ENCODE measurements at regions not wholly inside any gene's neighbourhood (a gene's known extent, or its start where the extent isn't known, plus 50 kb on each side); places are given as distances from the start of the nearest gene placed in this dataset.

DNA sequence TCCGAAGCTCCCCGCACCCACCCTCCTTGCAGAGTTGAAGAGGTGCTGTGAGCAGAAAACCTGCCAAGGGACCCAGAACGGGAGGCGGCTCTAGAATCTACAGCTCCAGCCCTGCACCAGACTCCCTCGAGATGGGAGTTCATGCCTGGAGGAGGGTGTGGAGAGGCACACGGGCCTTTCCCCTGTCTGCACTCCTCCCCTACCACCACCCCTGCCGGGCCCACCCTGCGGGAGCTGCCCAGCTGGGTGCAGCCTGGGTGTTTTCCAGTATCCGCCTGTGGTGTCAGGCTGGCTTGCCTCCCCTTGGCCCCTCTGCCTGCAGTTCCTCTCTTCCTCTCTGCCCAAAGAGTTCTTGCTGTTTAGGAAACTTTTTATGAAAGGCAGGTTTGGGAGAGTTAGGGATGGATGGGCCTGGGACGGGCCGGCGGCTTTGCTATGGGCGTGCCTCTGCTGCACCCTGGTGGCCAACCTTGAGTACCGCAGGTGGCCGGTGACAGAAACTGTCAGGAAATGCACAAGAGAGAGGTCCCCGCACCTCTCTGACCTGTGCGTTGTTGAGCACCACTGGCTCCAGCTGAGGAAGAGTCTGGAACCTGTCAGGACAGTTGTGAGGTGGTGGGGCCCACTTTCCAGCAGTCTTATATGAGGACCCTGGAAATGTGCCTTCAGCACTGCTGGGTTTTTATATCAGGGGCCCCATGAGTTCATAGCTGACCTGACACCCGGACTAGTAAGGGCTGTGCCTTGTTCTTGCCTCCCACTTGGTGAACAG is 354.1 kb downstream of the SEC14L1 start (continued):
- TF ChIP-seq ZNF253 (CRISPR knock-in tag; IDR thresholded peaks at IDR 0.05; ENCODE audit: borderline replicate concordance): 0 out of 2 replicates have a peak, but pooled peaks have one; percentile 60
- TF ChIP-seq, protein P1, sequence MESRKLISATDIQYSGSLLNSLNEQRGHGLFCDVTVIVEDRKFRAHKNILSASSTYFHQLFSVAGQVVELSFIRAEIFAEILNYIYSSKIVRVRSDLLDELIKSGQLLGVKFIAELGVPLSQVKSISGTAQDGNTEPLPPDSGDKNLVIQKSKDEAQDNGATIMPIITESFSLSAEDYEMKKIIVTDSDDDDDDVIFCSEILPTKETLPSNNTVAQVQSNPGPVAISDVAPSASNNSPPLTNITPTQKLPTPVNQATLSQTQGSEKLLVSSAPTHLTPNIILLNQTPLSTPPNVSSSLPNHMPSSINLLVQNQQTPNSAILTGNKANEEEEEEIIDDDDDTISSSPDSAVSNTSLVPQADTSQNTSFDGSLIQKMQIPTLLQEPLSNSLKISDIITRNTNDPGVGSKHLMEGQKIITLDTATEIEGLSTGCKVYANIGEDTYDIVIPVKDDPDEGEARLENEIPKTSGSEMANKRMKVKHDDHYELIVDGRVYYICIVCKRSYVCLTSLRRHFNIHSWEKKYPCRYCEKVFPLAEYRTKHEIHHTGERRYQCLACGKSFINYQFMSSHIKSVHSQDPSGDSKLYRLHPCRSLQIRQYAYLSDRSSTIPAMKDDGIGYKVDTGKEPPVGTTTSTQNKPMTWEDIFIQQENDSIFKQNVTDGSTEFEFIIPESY (CRISPR knock-in tag; IDR thresholded peaks at IDR 0.05): peak; percentile 77
- TF ChIP-seq, protein P2, sequence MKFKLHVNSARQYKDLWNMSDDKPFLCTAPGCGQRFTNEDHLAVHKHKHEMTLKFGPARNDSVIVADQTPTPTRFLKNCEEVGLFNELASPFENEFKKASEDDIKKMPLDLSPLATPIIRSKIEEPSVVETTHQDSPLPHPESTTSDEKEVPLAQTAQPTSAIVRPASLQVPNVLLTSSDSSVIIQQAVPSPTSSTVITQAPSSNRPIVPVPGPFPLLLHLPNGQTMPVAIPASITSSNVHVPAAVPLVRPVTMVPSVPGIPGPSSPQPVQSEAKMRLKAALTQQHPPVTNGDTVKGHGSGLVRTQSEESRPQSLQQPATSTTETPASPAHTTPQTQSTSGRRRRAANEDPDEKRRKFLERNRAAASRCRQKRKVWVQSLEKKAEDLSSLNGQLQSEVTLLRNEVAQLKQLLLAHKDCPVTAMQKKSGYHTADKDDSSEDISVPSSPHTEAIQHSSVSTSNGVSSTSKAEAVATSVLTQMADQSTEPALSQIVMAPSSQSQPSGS (CRISPR knock-in tag; IDR thresholded peaks at IDR 0.05): peak; percentile 55; the same call in 1 of the 2 replicates
- peak; percentile 45; the same call in 1 of the 2 replicates for TF ChIP-seq ZNF501 (CRISPR knock-in tag; IDR thresholded peaks at IDR 0.05)
- TF ChIP-seq, protein P3, sequence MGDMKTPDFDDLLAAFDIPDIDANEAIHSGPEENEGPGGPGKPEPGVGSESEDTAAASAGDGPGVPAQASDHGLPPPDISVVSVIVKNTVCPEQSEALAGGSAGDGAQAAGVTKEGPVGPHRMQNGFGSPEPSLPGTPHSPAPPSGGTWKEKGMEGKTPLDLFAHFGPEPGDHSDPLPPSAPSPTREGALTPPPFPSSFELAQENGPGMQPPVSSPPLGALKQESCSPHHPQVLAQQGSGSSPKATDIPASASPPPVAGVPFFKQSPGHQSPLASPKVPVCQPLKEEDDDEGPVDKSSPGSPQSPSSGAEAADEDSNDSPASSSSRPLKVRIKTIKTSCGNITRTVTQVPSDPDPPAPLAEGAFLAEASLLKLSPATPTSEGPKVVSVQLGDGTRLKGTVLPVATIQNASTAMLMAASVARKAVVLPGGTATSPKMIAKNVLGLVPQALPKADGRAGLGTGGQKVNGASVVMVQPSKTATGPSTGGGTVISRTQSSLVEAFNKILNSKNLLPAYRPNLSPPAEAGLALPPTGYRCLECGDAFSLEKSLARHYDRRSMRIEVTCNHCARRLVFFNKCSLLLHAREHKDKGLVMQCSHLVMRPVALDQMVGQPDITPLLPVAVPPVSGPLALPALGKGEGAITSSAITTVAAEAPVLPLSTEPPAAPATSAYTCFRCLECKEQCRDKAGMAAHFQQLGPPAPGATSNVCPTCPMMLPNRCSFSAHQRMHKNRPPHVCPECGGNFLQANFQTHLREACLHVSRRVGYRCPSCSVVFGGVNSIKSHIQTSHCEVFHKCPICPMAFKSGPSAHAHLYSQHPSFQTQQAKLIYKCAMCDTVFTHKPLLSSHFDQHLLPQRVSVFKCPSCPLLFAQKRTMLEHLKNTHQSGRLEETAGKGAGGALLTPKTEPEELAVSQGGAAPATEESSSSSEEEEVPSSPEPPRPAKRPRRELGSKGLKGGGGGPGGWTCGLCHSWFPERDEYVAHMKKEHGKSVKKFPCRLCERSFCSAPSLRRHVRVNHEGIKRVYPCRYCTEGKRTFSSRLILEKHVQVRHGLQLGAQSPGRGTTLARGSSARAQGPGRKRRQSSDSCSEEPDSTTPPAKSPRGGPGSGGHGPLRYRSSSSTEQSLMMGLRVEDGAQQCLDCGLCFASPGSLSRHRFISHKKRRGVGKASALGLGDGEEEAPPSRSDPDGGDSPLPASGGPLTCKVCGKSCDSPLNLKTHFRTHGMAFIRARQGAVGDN (CRISPR knock-in tag; IDR thresholded peaks at IDR 0.05): peak; percentile 69
- TF ChIP-seq CHCHD3 (CRISPR knock-in tag; IDR thresholded peaks at IDR 0.05): peak; percentile 43; the same call in 1 of the 2 replicates
- peak; percentile 80; the same call in 1 of the 2 replicates for TF ChIP-seq ZNF572 (CRISPR knock-in tag; IDR thresholded peaks at IDR 0.05)
- TF ChIP-seq, protein P4, sequence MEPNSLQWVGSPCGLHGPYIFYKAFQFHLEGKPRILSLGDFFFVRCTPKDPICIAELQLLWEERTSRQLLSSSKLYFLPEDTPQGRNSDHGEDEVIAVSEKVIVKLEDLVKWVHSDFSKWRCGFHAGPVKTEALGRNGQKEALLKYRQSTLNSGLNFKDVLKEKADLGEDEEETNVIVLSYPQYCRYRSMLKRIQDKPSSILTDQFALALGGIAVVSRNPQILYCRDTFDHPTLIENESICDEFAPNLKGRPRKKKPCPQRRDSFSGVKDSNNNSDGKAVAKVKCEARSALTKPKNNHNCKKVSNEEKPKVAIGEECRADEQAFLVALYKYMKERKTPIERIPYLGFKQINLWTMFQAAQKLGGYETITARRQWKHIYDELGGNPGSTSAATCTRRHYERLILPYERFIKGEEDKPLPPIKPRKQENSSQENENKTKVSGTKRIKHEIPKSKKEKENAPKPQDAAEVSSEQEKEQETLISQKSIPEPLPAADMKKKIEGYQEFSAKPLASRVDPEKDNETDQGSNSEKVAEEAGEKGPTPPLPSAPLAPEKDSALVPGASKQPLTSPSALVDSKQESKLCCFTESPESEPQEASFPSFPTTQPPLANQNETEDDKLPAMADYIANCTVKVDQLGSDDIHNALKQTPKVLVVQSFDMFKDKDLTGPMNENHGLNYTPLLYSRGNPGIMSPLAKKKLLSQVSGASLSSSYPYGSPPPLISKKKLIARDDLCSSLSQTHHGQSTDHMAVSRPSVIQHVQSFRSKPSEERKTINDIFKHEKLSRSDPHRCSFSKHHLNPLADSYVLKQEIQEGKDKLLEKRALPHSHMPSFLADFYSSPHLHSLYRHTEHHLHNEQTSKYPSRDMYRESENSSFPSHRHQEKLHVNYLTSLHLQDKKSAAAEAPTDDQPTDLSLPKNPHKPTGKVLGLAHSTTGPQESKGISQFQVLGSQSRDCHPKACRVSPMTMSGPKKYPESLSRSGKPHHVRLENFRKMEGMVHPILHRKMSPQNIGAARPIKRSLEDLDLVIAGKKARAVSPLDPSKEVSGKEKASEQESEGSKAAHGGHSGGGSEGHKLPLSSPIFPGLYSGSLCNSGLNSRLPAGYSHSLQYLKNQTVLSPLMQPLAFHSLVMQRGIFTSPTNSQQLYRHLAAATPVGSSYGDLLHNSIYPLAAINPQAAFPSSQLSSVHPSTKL (CRISPR knock-in tag; IDR thresholded peaks at IDR 0.05): peak; percentile 32; the same call in 1 of the 2 replicates
- TF ChIP-seq FOXC1 (CRISPR knock-in tag; IDR thresholded peaks at IDR 0.05; ENCODE audit: borderline replicate concordance): 0 out of 2 replicates have a peak, but pooled peaks have one; percentile 30
- 0 out of 2 replicates have a peak, but pooled peaks have one; percentile 33 for TF ChIP-seq ZNF124 (CRISPR knock-in tag; IDR thresholded peaks at IDR 0.05)
- TF ChIP-seq, protein P5, sequence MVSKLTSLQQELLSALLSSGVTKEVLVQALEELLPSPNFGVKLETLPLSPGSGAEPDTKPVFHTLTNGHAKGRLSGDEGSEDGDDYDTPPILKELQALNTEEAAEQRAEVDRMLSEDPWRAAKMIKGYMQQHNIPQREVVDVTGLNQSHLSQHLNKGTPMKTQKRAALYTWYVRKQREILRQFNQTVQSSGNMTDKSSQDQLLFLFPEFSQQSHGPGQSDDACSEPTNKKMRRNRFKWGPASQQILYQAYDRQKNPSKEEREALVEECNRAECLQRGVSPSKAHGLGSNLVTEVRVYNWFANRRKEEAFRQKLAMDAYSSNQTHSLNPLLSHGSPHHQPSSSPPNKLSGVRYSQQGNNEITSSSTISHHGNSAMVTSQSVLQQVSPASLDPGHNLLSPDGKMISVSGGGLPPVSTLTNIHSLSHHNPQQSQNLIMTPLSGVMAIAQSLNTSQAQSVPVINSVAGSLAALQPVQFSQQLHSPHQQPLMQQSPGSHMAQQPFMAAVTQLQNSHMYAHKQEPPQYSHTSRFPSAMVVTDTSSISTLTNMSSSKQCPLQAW (CRISPR knock-in tag; IDR thresholded peaks at IDR 0.05): peak; percentile 50; the same call in 1 of the 2 replicates

Measured in HepG2 (cell line).